ENCODE measurements at regions not wholly inside any gene's neighbourhood (a gene's known extent, or its start where the extent isn't known, plus 50 kb on each side); places are given as distances from the start of the nearest gene placed in this dataset.

- POLR2A ChIA-PET, result no interaction called here
- H3K4me1 Mint-ChIP-seq, result no peaks in the 10 kb centered on the region
- CTCF ChIA-PET, result no interaction called here
- H3K9me3 Mint-ChIP-seq, result peaks cover 3% of the 10 kb centered on the region
- no peak overlapping the region for H3K27ac Mint-ChIP-seq
- H3K36me3 Mint-ChIP-seq (ENCODE audit: low read depth), result no peaks in the 10 kb centered on the region
- no peak overlapping the region for H3K4me3 Mint-ChIP-seq
- intact Hi-C loops (cut with micrococcal nuclease), result no loop called here
- no peak for DNase-seq
- no peak for TF ChIP-seq CTCF (IDR thresholded peaks at IDR 0.05)
- ATAC-seq (ENCODE audit: low read depth), result no peak
- H3K27me3 Mint-ChIP-seq, result no peaks in the 10 kb centered on the region
These were observed 117.6 kb downstream of the FAT3 start for GRCh38 chr11:92342034-92342720.

- no peaks in the 10 kb centered on the region for H3K4me1 Mint-ChIP-seq
- H3K27ac Mint-ChIP-seq, result no peak overlapping the region
- no peaks in the 10 kb centered on the region for H3K27me3 Mint-ChIP-seq
- H3K9me3 Mint-ChIP-seq, result peaks cover 3% of the 10 kb centered on the region
- TF ChIP-seq CTCF (IDR thresholded peaks at IDR 0.05), result no peak
- ATAC-seq (ENCODE audit: low read depth), result no peak
- no peaks in the 10 kb centered on the region for H3K36me3 Mint-ChIP-seq (ENCODE audit: low read depth)
- no peak overlapping the region for H3K4me3 Mint-ChIP-seq
- no peak for DNase-seq
- ChIA-PET POLR2A (no interaction called here), CTCF (no interaction called here)
- intact Hi-C loops (cut with micrococcal nuclease), result no loop called here
These were observed 118.3 kb downstream of the FAT3 start for GRCh38 chr11:92342886-92343285.

- Mint-ChIP-seq H3K4me1 (no peaks in the 10 kb centered on the region), H3K27ac (no peak overlapping the region), H3K4me3 (no peak overlapping the region), H3K9me3 (peaks cover 3% of the 10 kb centered on the region), H3K36me3 (ENCODE audit: low read depth) (no peaks in the 10 kb centered on the region), H3K27me3 (no peaks in the 10 kb centered on the region)
- CTCF ChIA-PET, result no interaction called here
- ATAC-seq (ENCODE audit: low read depth), result no peak
- no peak for DNase-seq
- no peak for TF ChIP-seq CTCF (IDR thresholded peaks at IDR 0.05)
- intact Hi-C loops (cut with micrococcal nuclease), result no loop called here
- POLR2A ChIA-PET, result no interaction called here
These were observed 121.6 kb downstream of the FAT3 start for GRCh38 chr11:92346220-92346619.

- H3K36me3 Mint-ChIP-seq (ENCODE audit: low read depth), result no peaks in the 10 kb centered on the region
- peaks cover 3% of the 10 kb centered on the region for H3K9me3 Mint-ChIP-seq
- H3K27me3 Mint-ChIP-seq, result no peaks in the 10 kb centered on the region
- ChIA-PET CTCF (no interaction called here), POLR2A (no interaction called here)
- no peaks in the 10 kb centered on the region for H3K4me1 Mint-ChIP-seq
- DNase-seq (no peak), ATAC-seq (ENCODE audit: low read depth) (no peak)
- no peak for TF ChIP-seq CTCF (IDR thresholded peaks at IDR 0.05)
- H3K27ac Mint-ChIP-seq, result no peak overlapping the region
- no peak overlapping the region for H3K4me3 Mint-ChIP-seq
- intact Hi-C loops (cut with micrococcal nuclease), result no loop called here
These were observed 122.8 kb downstream of the FAT3 start for GRCh38 chr11:92347454-92347853.

GRCh38 chr11:92349486-92350156, 125.0 kb downstream of the FAT3 start:
- Mint-ChIP-seq H3K27me3 (no peaks in the 10 kb centered on the region), H3K9me3 (peaks cover 3% of the 10 kb centered on the region), H3K27ac (no peak overlapping the region), H3K36me3 (ENCODE audit: low read depth) (no peaks in the 10 kb centered on the region), H3K4me1 (no peaks in the 10 kb centered on the region), H3K4me3 (no peak overlapping the region)
- TF ChIP-seq CTCF (IDR thresholded peaks at IDR 0.05), result no peak
- DNase-seq (no peak), ATAC-seq (ENCODE audit: low read depth) (no peak)
- intact Hi-C loops (cut with micrococcal nuclease), result no loop called here
- ChIA-PET POLR2A (no interaction called here), CTCF (interaction anchor here (1.0 kb wide), 1 partner anchor 42 kb away, joined by 3 read pairs; no protein-coding TSS in a partner anchor)

Measured in activated B cell treated with CpG ODN at 0.5 μM for 24 hours (primary cell).